ENCODE measurements at regions not wholly inside any gene's neighbourhood (a gene's known extent, or its start where the extent isn't known, plus 50 kb on each side); places are given as distances from the start of the nearest gene placed in this dataset.

- no peak for DNase-seq (ENCODE audit: low read depth)
Observed at GRCh38 chr13:78227709-78228108, 309.1 kb upstream of the EDNRB start.

- no peak for DNase-seq (ENCODE audit: low read depth)
Observed at GRCh38 chr13:78215458-78216108, 297.0 kb upstream of the EDNRB start.

GRCh38 chr13:78201411-78201810 lies 282.8 kb upstream of the EDNRB start:
- DNase-seq (ENCODE audit: low read depth) = no peak

- DNase-seq (ENCODE audit: low read depth) = no peak
Observed at GRCh38 chr13:78198821-78199220, 280.2 kb upstream of the EDNRB start.

- no peak for DNase-seq (ENCODE audit: low read depth)
Observed at GRCh38 chr13:78198419-78198818, 279.8 kb upstream of the EDNRB start.

- no peak for DNase-seq (ENCODE audit: low read depth)
Observed at GRCh38 chr13:78197231-78197630, 278.6 kb upstream of the EDNRB start.

GRCh38 chr13:78194904-78195639 lies 276.4 kb upstream of the EDNRB start:
- no peak for DNase-seq (ENCODE audit: low read depth)

- DNase-seq (ENCODE audit: low read depth) = no peak
Observed at GRCh38 chr13:78193846-78194245, 275.2 kb upstream of the EDNRB start.

GRCh38 chr13:78192716-78193115 lies 274.1 kb upstream of the EDNRB start:
- DNase-seq (ENCODE audit: low read depth) = no peak

- DNase-seq (ENCODE audit: low read depth) = no peak
Observed at GRCh38 chr13:78190296-78190695, 271.7 kb upstream of the EDNRB start.

- no peak for DNase-seq (ENCODE audit: low read depth)
Observed at GRCh38 chr13:78187781-78188180, 269.1 kb upstream of the EDNRB start.

- no peak for DNase-seq (ENCODE audit: low read depth)
Observed at GRCh38 chr13:78185700-78186099, 267.1 kb upstream of the EDNRB start.

- no peak for DNase-seq (ENCODE audit: low read depth)
Observed at GRCh38 chr13:78183732-78184131, 265.1 kb upstream of the EDNRB start.

GRCh38 chr13:78182813-78183212 lies 264.2 kb upstream of the EDNRB start:
- no peak for DNase-seq (ENCODE audit: low read depth)

- no peak for DNase-seq (ENCODE audit: low read depth)
Observed at GRCh38 chr13:78177306-78177705, 258.7 kb upstream of the EDNRB start.

- DNase-seq (ENCODE audit: low read depth) = no peak
Observed at GRCh38 chr13:78176880-78177279, 258.2 kb upstream of the EDNRB start.

- DNase-seq (ENCODE audit: low read depth) = no peak
Observed at GRCh38 chr13:78169386-78169785, 250.8 kb upstream of the EDNRB start.

- DNase-seq (ENCODE audit: low read depth) = no peak
Observed at GRCh38 chr13:78168981-78169380, 250.3 kb upstream of the EDNRB start.

GRCh38 chr13:78161266-78161665 lies 242.6 kb upstream of the EDNRB start:
- DNase-seq (ENCODE audit: low read depth) = no peak

GRCh38 chr13:78160793-78161192 lies 242.2 kb upstream of the EDNRB start:
- DNase-seq (ENCODE audit: low read depth) = no peak

GRCh38 chr13:78152415-78152814 lies 233.8 kb upstream of the EDNRB start:
- no peak for DNase-seq (ENCODE audit: low read depth)

- DNase-seq (ENCODE audit: low read depth) = no peak
Observed at GRCh38 chr13:78147905-78148304, 229.3 kb upstream of the EDNRB start.

GRCh38 chr13:78145276-78145675 lies 226.6 kb upstream of the EDNRB start:
- no peak for DNase-seq (ENCODE audit: low read depth)

- DNase-seq (ENCODE audit: low read depth) = no peak
Observed at GRCh38 chr13:78139765-78140164, 221.1 kb upstream of the EDNRB start.

All from CMK (cell line).